ENCODE measurements at regions not wholly inside any gene's neighbourhood (a gene's known extent, or its start where the extent isn't known, plus 50 kb on each side); places are given as distances from the start of the nearest gene placed in this dataset.

DNA sequence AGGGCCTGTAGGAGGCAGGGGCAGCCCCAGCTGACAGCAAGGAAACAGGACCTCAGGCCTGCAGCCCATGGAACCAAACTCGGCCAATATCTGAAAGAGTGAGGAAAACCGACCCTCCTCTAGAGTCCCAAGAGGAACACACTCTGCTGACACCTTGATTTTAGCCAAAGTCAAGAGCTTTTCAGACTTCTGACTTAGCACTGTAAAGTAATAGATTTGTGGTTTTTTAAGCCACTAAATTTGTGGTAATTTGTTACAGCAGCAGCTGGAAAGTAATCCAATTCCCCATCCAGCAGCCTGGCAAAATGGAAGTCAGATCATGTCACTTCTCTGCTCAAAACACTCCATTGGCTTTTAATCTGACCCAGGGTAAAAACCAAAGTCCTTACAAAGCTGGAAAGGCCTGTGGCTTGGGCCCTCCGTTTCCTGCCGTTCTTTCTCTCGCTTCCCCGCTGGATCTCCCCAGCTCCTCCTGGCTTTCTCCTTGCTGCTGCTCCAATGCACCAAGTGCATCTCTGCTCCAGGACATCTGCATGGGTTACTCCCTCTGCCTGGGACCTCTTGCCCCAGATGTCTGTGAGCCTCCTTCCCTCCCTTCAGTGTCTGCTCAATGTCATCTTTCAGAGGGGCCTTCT, 79.0 kb downstream of the C5orf15 start:
- no peak for ATAC-seq

DNA sequence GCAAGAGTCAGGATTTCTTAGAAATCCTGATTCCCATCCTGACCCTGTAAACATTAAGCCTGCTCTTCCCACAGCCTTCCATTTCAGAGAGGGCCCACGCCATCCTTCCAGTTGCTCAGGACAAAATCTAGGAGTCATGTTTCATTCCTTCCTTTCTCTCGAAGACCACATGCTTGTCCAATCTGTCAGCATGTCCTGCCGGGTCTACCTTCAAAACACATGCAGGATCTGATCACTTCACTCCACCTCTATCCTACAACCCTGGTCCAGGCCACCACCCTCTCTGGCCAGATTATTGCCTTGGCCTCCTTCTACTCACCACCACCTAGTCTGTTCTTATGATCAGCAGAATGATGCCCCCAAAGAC, 79.8 kb downstream of the C5orf15 start:
- ATAC-seq = no peak
- TF ChIP-seq, protein P1, sequence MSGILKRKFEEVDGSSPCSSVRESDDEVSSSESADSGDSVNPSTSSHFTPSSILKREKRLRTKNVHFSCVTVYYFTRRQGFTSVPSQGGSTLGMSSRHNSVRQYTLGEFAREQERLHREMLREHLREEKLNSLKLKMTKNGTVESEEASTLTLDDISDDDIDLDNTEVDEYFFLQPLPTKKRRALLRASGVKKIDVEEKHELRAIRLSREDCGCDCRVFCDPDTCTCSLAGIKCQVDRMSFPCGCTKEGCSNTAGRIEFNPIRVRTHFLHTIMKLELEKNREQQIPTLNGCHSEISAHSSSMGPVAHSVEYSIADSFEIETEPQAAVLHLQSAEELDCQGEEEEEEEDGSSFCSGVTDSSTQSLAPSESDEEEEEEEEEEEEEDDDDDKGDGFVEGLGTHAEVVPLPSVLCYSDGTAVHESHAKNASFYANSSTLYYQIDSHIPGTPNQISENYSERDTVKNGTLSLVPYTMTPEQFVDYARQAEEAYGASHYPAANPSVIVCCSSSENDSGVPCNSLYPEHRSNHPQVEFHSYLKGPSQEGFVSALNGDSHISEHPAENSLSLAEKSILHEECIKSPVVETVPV (CRISPR knock-in tag; IDR thresholded peaks at IDR 0.05) = no peak
- TF ChIP-seq, protein P2, sequence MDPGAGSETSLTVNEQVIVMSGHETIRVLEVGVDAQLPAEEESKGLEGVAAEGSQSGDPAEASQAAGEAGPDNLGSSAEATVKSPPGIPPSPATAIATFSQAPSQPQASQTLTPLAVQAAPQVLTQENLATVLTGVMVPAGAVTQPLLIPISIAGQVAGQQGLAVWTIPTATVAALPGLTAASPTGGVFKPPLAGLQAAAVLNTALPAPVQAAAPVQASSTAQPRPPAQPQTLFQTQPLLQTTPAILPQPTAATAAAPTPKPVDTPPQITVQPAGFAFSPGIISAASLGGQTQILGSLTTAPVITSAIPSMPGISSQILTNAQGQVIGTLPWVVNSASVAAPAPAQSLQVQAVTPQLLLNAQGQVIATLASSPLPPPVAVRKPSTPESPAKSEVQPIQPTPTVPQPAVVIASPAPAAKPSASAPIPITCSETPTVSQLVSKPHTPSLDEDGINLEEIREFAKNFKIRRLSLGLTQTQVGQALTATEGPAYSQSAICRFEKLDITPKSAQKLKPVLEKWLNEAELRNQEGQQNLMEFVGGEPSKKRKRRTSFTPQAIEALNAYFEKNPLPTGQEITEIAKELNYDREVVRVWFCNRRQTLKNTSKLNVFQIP (CRISPR knock-in tag; IDR thresholded peaks at IDR 0.05; ENCODE audit: borderline replicate concordance, low read depth) = no peak
- TF ChIP-seq ARNTL (CRISPR knock-in tag; IDR thresholded peaks at IDR 0.05; ENCODE audit: borderline replicate concordance, low read depth) = no peak
- TF ChIP-seq, protein P3, sequence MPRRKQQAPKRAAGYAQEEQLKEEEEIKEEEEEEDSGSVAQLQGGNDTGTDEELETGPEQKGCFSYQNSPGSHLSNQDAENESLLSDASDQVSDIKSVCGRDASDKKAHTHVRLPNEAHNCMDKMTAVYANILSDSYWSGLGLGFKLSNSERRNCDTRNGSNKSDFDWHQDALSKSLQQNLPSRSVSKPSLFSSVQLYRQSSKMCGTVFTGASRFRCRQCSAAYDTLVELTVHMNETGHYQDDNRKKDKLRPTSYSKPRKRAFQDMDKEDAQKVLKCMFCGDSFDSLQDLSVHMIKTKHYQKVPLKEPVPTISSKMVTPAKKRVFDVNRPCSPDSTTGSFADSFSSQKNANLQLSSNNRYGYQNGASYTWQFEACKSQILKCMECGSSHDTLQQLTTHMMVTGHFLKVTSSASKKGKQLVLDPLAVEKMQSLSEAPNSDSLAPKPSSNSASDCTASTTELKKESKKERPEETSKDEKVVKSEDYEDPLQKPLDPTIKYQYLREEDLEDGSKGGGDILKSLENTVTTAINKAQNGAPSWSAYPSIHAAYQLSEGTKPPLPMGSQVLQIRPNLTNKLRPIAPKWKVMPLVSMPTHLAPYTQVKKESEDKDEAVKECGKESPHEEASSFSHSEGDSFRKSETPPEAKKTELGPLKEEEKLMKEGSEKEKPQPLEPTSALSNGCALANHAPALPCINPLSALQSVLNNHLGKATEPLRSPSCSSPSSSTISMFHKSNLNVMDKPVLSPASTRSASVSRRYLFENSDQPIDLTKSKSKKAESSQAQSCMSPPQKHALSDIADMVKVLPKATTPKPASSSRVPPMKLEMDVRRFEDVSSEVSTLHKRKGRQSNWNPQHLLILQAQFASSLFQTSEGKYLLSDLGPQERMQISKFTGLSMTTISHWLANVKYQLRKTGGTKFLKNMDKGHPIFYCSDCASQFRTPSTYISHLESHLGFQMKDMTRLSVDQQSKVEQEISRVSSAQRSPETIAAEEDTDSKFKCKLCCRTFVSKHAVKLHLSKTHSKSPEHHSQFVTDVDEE (CRISPR knock-in tag; IDR thresholded peaks at IDR 0.05) = no peak
- no peak for TF ChIP-seq ZNF70 (CRISPR knock-in tag; IDR thresholded peaks at IDR 0.05)
- no peak for TF ChIP-seq ISL1 (CRISPR knock-in tag; IDR thresholded peaks at IDR 0.05)
- TF ChIP-seq OSR1 (CRISPR knock-in tag; IDR thresholded peaks at IDR 0.05) = no peak
- TF ChIP-seq CSDC2 (CRISPR knock-in tag; IDR thresholded peaks at IDR 0.05) = no peak
- TF ChIP-seq TOX (CRISPR knock-in tag; IDR thresholded peaks at IDR 0.05; ENCODE audit: borderline replicate concordance) = no peak
- TF ChIP-seq SNAI2 (CRISPR knock-in tag; IDR thresholded peaks at IDR 0.05) = no peak
- TF ChIP-seq ZFP3 (CRISPR knock-in tag; IDR thresholded peaks at IDR 0.05) = no peak
- TF ChIP-seq ZC3H10 (CRISPR knock-in tag; IDR thresholded peaks at IDR 0.05) = no peak
- TF ChIP-seq ZFP30 (CRISPR knock-in tag; IDR thresholded peaks at IDR 0.05) = no peak
- TF ChIP-seq, protein P4, sequence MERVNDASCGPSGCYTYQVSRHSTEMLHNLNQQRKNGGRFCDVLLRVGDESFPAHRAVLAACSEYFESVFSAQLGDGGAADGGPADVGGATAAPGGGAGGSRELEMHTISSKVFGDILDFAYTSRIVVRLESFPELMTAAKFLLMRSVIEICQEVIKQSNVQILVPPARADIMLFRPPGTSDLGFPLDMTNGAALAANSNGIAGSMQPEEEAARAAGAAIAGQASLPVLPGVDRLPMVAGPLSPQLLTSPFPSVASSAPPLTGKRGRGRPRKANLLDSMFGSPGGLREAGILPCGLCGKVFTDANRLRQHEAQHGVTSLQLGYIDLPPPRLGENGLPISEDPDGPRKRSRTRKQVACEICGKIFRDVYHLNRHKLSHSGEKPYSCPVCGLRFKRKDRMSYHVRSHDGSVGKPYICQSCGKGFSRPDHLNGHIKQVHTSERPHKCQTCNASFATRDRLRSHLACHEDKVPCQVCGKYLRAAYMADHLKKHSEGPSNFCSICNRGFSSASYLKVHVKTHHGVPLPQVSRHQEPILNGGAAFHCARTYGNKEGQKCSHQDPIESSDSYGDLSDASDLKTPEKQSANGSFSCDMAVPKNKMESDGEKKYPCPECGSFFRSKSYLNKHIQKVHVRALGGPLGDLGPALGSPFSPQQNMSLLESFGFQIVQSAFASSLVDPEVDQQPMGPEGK (CRISPR knock-in tag; IDR thresholded peaks at IDR 0.05; ENCODE audit: borderline replicate concordance) = no peak
- TF ChIP-seq RARB (CRISPR knock-in tag; IDR thresholded peaks at IDR 0.05) = no peak

More for the DNA sequence above, 79.0 kb downstream of the C5orf15 start:
- no peak for TF ChIP-seq ZNF8 (CRISPR knock-in tag; IDR thresholded peaks at IDR 0.05)
- TF ChIP-seq, protein P5, sequence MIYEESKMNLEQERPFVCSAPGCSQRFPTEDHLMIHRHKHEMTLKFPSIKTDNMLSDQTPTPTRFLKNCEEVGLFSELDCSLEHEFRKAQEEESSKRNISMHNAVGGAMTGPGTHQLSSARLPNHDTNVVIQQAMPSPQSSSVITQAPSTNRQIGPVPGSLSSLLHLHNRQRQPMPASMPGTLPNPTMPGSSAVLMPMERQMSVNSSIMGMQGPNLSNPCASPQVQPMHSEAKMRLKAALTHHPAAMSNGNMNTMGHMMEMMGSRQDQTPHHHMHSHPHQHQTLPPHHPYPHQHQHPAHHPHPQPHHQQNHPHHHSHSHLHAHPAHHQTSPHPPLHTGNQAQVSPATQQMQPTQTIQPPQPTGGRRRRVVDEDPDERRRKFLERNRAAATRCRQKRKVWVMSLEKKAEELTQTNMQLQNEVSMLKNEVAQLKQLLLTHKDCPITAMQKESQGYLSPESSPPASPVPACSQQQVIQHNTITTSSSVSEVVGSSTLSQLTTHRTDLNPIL (CRISPR knock-in tag; IDR thresholded peaks at IDR 0.05; ENCODE audit: low read depth) = no peak
- no peak for TF ChIP-seq ZFP3 (CRISPR knock-in tag; IDR thresholded peaks at IDR 0.05)
- TF ChIP-seq ZFP30 (CRISPR knock-in tag; IDR thresholded peaks at IDR 0.05) = no peak
- no peak for TF ChIP-seq ESRRG (CRISPR knock-in tag; IDR thresholded peaks at IDR 0.05)
- TF ChIP-seq ZC3H10 (CRISPR knock-in tag; IDR thresholded peaks at IDR 0.05) = no peak
- no peak for TF ChIP-seq TCF4 (CRISPR knock-in tag; IDR thresholded peaks at IDR 0.05; ENCODE audit: borderline replicate concordance)
- TF ChIP-seq PPARA (CRISPR knock-in tag; IDR thresholded peaks at IDR 0.05; ENCODE audit: borderline replicate concordance) = no peak
- TF ChIP-seq, protein P2 (CRISPR knock-in tag; IDR thresholded peaks at IDR 0.05; ENCODE audit: borderline replicate concordance, low read depth) = no peak
- no peak for TF ChIP-seq TOX (CRISPR knock-in tag; IDR thresholded peaks at IDR 0.05; ENCODE audit: borderline replicate concordance)
- TF ChIP-seq CSDC2 (CRISPR knock-in tag; IDR thresholded peaks at IDR 0.05) = no peak
